ENCODE measurements at regions not wholly inside any gene's neighbourhood (a gene's known extent, or its start where the extent isn't known, plus 50 kb on each side); places are given as distances from the start of the nearest gene placed in this dataset.
A peak's percentile ranks its signal among the peaks of the same experiment; 100 is the strongest.

DNA sequence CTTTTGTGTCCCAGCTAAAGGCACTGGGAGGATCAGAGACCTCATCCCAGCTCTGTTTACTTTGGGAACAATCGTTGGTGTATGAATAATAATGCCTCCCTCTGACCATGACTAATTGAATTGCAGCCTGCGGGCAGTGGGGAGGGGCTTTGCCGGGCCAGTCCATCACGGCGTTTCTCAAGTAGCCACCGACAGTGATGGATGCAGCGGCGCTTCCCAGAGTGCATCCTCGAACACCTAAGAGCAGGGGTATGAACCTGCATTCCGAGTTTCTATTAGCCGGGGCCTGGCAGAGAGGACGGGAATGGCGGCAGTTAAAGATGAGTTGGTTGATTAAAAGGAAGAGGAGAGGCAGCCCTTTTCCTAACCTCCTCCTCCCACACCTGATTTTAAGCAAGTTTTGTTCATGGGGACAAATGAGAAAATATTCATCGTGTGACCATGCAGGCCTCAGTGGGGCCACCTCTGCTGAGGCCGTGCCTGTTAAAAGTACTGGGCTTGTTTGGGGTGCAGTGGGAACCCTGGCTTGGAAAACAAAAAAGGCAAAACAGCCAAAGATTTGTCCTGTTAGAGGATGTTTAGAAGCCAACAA lies 154.1 kb downstream of the FOXA2 start:
- H3K79me1 ChIP-seq (ENCODE audit: insufficient read depth, low read depth, low read length, poor library complexity, severe bottlenecking): no peaks in the 10 kb centered on the region
- DNase-seq: peak; percentile 88
- H3K4me1 ChIP-seq (ENCODE audit: insufficient read depth, low read length): no peaks in the 10 kb centered on the region
- H3K79me2 ChIP-seq (ENCODE audit: insufficient read depth, low read length): no peaks in the 10 kb centered on the region
- H2AFZ ChIP-seq (ENCODE audit: low read length): no peak overlapping the region
- H3K23ac ChIP-seq (ENCODE audit: insufficient read length, low read depth, low read length): no peak overlapping the region
- no peak overlapping the region for H3K56ac ChIP-seq (ENCODE audit: insufficient read length, low read depth, low read length)
- H3K36me3 Mint-ChIP-seq (ENCODE audit: insufficient read depth in 1 of 3, low read depth in 3 of 3): no peaks in the 10 kb centered on the region; a peak in 1 of 7 replicates
- H2AK5ac ChIP-seq (ENCODE audit: insufficient read length, low read length): no peak overlapping the region
- H3T11ph ChIP-seq (ENCODE audit: low read length): no peak overlapping the region
- H3K4me1 Mint-ChIP-seq: peaks cover 17 to 18% of the 10 kb centered on the region in 2 experiments
- H3K27me3 ChIP-seq (ENCODE audit: insufficient read depth, low read length): peaks cover 38% of the 10 kb centered on the region
- H3K23me2 ChIP-seq (ENCODE audit: insufficient read length, low read depth, low read length, poor library complexity, severe bottlenecking): no peaks in the 10 kb centered on the region
- peaks cover 8 to 10% of the 10 kb centered on the region in 2 experiments; a peak in 3 of 5 replicates for H3K9me3 Mint-ChIP-seq
- no peak overlapping the region for H2BK120ac ChIP-seq (ENCODE audit: low read depth, low read length, poor library complexity, severe bottlenecking)
- H3K14ac ChIP-seq (ENCODE audit: insufficient read depth, low read length): no peak overlapping the region
- peaks cover 99% of the 10 kb centered on the region for H3K27me3 Mint-ChIP-seq (ENCODE audit: low read depth)
- no peak overlapping the region for H2BK12ac ChIP-seq (ENCODE audit: insufficient read length, low read depth, low read length)
- no peak overlapping the region for H3K9ac ChIP-seq (ENCODE audit: extremely low read depth, insufficient read length, low read length)
- H3K27ac ChIP-seq (ENCODE audit: insufficient read length, low read depth, low read length): no peak overlapping the region
- H4K8ac ChIP-seq (replicated peaks; ENCODE audit: insufficient read length, low read depth, low read length): no peak overlapping the region
- H3K9me3 ChIP-seq (ENCODE audit: control insufficient read depth, low read depth, low read length): no peaks in the 10 kb centered on the region
- TF ChIP-seq, protein P1, sequence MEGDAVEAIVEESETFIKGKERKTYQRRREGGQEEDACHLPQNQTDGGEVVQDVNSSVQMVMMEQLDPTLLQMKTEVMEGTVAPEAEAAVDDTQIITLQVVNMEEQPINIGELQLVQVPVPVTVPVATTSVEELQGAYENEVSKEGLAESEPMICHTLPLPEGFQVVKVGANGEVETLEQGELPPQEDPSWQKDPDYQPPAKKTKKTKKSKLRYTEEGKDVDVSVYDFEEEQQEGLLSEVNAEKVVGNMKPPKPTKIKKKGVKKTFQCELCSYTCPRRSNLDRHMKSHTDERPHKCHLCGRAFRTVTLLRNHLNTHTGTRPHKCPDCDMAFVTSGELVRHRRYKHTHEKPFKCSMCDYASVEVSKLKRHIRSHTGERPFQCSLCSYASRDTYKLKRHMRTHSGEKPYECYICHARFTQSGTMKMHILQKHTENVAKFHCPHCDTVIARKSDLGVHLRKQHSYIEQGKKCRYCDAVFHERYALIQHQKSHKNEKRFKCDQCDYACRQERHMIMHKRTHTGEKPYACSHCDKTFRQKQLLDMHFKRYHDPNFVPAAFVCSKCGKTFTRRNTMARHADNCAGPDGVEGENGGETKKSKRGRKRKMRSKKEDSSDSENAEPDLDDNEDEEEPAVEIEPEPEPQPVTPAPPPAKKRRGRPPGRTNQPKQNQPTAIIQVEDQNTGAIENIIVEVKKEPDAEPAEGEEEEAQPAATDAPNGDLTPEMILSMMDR (conservative IDR thresholded peaks at IDR 0.05): no peak
- no CpG with 5 or more reads among the region's 15 CpGs for WGBS (ENCODE audit: extremely low coverage, insufficient read length, low lambda C conversion rate)
- H2BK20ac ChIP-seq (ENCODE audit: low read depth, low read length, poor library complexity, severe bottlenecking): no peak overlapping the region
- H4K20me1 ChIP-seq (ENCODE audit: control insufficient read depth, insufficient read depth, insufficient read length): no peaks in the 10 kb centered on the region
- no peak overlapping the region for H2BK15ac ChIP-seq (ENCODE audit: low read depth, low read length)
- H4K5ac ChIP-seq (ENCODE audit: insufficient read length, low read depth, low read length): no peak overlapping the region
- no peak overlapping the region for H3K4me2 ChIP-seq (ENCODE audit: insufficient read depth, insufficient read length, low read length)
- no peak overlapping the region for H4K91ac ChIP-seq (ENCODE audit: insufficient read length, low read depth, low read length)
- H3K18ac ChIP-seq (ENCODE audit: insufficient read length, low read depth, low read length): no peak overlapping the region
- H2BK5ac ChIP-seq (ENCODE audit: insufficient read length, low read length): no peak overlapping the region
- H3K27ac Mint-ChIP-seq: no peak overlapping the region; a peak in 1 of 7 replicates
- H3K4ac ChIP-seq (ENCODE audit: low read depth, low read length): no peak overlapping the region
- peak overlapping the region in 1 of 2 experiments; percentile 53; a peak in 1 of 5 replicates for H3K4me3 Mint-ChIP-seq

Data from H9 (cell line).